ENCODE measurements at regions not wholly inside any gene's neighbourhood (a gene's known extent, or its start where the extent isn't known, plus 50 kb on each side); places are given as distances from the start of the nearest gene placed in this dataset.

GRCh38 chr7:131943211-131943610, 386.8 kb upstream of the PODXL start:
- TF ChIP-seq POLR2A (IDR thresholded peaks at IDR 0.05) (no peak), CTCF (IDR thresholded peaks at IDR 0.05) (no peak)
